ENCODE measurements at regions not wholly inside any gene's neighbourhood (a gene's known extent, or its start where the extent isn't known, plus 50 kb on each side); places are given as distances from the start of the nearest gene placed in this dataset.
"Not testable (repeated sequence)": the region's sequence is repeated elsewhere in the genome, so short reads cannot be mapped to it uniquely, and the experiment has no call there.

DNA sequence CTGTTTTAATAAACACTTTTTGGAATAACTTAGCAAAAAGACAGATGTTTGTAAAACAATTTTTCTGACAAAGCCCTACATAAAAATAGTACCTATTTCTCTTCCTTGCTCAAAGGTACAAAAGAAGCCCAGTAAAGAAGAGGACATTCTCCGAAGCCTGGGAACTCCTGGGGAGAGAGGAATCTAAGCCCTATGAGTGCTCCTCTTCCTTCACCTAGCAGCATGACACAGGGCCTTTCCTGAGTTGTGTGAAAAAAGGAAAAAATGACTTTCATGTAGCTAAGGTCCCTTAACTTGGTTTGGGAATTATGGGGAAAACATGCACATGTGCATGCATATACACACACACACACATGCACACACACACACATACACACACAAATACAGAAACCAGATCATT, 586.9 kb downstream of the TMA16 start:
- Histone ChIP-seq H3K36me3 (no peaks in the 10 kb centered on the region), H3K4me3 (no peak overlapping the region), H3K27ac (no peak overlapping the region), H3K9me3 (no peaks in the 10 kb centered on the region), H3K4me1 (no peaks in the 10 kb centered on the region), H3K27me3 (no peaks in the 10 kb centered on the region)
- no peak for DNase-seq (ENCODE audit: low spot score in 2 of 2)
- TF ChIP-seq, protein P1, sequence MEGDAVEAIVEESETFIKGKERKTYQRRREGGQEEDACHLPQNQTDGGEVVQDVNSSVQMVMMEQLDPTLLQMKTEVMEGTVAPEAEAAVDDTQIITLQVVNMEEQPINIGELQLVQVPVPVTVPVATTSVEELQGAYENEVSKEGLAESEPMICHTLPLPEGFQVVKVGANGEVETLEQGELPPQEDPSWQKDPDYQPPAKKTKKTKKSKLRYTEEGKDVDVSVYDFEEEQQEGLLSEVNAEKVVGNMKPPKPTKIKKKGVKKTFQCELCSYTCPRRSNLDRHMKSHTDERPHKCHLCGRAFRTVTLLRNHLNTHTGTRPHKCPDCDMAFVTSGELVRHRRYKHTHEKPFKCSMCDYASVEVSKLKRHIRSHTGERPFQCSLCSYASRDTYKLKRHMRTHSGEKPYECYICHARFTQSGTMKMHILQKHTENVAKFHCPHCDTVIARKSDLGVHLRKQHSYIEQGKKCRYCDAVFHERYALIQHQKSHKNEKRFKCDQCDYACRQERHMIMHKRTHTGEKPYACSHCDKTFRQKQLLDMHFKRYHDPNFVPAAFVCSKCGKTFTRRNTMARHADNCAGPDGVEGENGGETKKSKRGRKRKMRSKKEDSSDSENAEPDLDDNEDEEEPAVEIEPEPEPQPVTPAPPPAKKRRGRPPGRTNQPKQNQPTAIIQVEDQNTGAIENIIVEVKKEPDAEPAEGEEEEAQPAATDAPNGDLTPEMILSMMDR (IDR thresholded peaks at IDR 0.05) = no peak
- TF ChIP-seq POLR2A (IDR thresholded peaks at IDR 0.05) (no peak), POLR2AphosphoS5 (IDR thresholded peaks at IDR 0.05) (no peak)
- intact Hi-C loops (cut with DNase I; ENCODE audit: low total_unique reads) = no loop called here

DNA sequence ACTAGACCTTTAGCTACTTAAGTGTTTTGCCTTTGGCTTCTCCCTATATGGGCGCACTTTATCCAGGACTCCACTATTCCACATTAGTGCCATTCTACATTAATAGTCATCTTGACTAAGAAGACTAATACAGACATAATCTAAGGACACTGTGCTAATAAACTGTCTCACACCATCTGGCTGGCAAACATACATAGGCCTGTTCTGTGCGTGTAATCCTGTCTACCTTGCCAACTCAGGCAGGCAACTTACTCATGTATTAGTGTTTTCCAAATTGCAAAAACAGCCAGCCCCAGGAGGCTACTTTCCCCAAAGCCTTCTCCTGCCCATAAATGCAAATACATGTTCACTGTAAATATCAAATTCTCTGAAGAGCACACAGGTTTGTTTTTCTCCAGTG, 587.3 kb downstream of the TMA16 start:
- H3K27ac ChIP-seq = no peak overlapping the region
- H3K36me3 ChIP-seq = no peaks in the 10 kb centered on the region
- DNase-seq (ENCODE audit: low spot score in 2 of 2) = no peak
- H3K4me1 ChIP-seq = no peaks in the 10 kb centered on the region
- no peak overlapping the region for H3K4me3 ChIP-seq
- TF ChIP-seq POLR2A (IDR thresholded peaks at IDR 0.05) = no peak
- TF ChIP-seq POLR2AphosphoS5 (IDR thresholded peaks at IDR 0.05) = no peak
- TF ChIP-seq, protein P1 (IDR thresholded peaks at IDR 0.05) = no peak
- intact Hi-C loops (cut with DNase I; ENCODE audit: low total_unique reads) = no loop called here
- H3K27me3 ChIP-seq = no peaks in the 10 kb centered on the region
- no peaks in the 10 kb centered on the region for H3K9me3 ChIP-seq

DNA sequence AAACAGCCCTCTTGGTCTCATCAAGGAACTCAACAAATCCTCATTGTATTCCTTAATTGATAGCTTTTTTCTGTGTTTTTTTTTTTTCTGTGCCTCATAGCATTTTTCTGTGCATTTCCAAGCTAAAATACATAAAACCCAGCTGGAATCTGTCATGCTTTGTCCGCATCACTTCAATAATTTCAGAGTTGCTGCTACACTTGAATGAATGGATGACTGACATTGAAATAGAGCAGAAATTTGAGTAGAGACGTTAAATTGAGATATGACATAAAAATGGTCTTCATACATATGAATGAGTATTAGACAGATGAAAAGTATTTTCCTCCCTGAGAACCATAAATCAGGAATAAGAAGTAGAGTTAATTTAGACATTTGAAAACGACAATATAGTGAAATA, 593.2 kb downstream of the TMA16 start:
- TF ChIP-seq, protein P1 (IDR thresholded peaks at IDR 0.05) = no peak
- TF ChIP-seq POLR2AphosphoS5 (IDR thresholded peaks at IDR 0.05) (no peak), POLR2A (IDR thresholded peaks at IDR 0.05) (no peak)
- Histone ChIP-seq H3K4me1 (no peaks in the 10 kb centered on the region), H3K27ac (no peak overlapping the region), H3K9me3 (no peaks in the 10 kb centered on the region), H3K27me3 (no peaks in the 10 kb centered on the region), H3K36me3 (no peaks in the 10 kb centered on the region), H3K4me3 (no peak overlapping the region)
- DNase-seq (ENCODE audit: low spot score in 2 of 2) = no peak
- intact Hi-C loops (cut with DNase I; ENCODE audit: low total_unique reads) = no loop called here

DNA sequence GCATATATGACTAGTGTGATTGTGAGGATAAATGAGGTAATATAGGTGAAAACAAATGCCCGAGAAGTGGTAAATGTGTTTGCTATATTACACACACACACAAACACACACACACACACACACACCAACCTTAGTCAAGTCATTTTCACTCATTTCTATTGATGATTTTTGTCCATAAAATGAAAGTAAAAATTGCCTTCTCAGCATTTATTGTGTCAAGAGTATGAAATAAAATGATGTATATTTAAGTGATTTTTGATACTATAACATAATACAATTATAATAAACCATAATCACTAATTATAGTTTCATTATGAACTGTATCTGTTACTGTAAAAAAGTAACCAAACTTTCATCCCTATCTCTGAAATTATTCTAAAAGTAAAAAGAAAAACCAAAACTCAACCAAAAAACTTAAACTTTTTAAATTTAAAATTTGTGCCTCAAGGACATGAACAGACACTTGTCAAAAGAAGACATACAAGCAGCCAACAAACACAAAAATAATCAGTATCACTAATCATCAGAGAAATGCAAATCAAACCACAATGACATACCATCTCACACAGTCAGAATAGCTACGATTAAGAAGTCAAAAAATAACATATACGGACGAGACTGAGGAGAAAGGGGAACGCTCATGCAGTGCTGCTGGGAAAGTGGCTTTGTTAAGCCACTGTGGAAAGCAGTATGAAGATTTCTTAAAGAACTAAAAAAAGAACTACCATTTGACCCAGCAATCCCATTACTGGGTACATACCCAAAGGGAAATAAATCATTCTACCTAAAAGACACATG, 601.0 kb downstream of the TMA16 start:
- no peak for TF ChIP-seq POLR2A (IDR thresholded peaks at IDR 0.05)
- intact Hi-C loops (cut with DNase I; ENCODE audit: low total_unique reads) = loop anchor here (5.0 kb wide), 1 partner anchor 363 kb away; no protein-coding TSS in a partner anchor
- H3K4me3 ChIP-seq = no peak overlapping the region
- H3K36me3 ChIP-seq = no peaks in the 10 kb centered on the region
- no peak for DNase-seq (ENCODE audit: low spot score in 2 of 2)
- no peaks in the 10 kb centered on the region for H3K4me1 ChIP-seq
- H3K27ac ChIP-seq = no peak overlapping the region
- no peaks in the 10 kb centered on the region for H3K27me3 ChIP-seq
- no peaks in the 10 kb centered on the region for H3K9me3 ChIP-seq

DNA sequence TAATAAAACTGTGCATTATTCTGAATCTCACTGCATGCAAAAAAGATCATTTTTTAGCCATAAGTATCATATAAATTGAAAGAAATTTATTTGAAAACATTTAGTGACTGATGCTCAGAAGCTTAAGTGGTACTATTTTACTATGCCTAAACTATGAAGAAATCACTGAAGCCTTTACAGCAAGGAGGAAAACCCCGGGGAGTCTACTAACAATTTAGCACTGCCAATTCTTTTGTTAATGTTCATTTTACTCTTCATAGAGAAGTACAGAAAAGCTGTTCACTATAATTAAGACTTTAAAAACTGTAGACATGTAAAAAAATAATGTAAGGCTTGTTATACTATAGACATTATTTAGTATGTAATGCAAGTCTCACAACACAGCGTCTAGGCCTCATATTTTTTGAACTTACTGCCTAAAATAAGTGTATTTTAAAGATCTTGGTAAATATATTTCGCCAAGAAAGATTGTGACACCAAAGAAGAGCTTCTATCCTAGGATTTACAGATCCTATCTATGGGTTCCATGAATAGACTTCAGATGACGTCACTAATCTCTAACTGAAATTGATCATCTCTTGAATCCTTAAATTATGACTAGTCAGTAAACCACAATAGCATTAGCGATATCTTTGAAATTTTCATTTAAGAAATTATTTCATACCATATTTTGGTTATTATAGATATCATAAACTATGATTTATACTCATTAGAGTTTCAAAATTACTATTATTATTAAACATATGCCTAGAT, 602.5 kb downstream of the TMA16 start:
- no peak overlapping the region for H3K27ac ChIP-seq
- no peaks in the 10 kb centered on the region for H3K4me1 ChIP-seq
- TF ChIP-seq POLR2AphosphoS5 (IDR thresholded peaks at IDR 0.05) = no peak
- H3K4me3 ChIP-seq = no peak overlapping the region
- H3K27me3 ChIP-seq = no peaks in the 10 kb centered on the region
- no peaks in the 10 kb centered on the region for H3K36me3 ChIP-seq
- DNase-seq (ENCODE audit: low spot score in 2 of 2) = no peak
- no peaks in the 10 kb centered on the region for H3K9me3 ChIP-seq
- intact Hi-C loops (cut with DNase I; ENCODE audit: low total_unique reads) = loop anchor here (5.0 kb wide), 1 partner anchor 365 kb away; no protein-coding TSS in a partner anchor

DNA sequence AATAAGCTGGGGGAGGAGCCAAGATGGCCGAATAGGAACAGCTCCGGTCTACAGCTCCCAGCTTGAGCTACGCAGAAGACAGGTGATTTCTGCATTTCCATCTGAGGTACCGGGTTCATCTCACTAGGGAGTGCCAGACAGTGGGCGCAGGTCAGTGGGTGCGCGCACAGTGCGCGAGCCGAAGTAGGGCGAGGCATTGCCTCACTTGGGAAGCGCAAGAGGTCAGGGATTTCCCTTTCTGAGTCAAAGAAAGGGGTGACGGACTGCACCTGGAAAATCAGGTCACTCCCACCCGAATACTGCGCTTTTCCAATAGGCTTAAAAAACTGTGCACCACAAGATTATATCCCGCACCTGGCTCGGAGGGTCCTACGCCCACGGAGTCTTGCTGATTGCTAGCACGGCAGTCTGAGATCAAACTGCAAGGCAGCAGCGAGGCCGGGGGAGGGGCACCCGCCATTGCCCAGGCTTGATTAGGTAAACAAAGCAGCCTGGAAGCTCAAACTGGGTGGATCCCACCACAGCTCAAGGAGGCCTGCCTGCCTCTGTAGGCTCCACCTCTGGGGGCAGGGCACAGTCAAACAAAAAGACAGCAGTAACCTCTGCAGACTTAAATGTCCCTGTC, 606.4 kb downstream of the TMA16 start:
- H3K9me3 ChIP-seq; H3K4me1 ChIP-seq; intact Hi-C loops (cut with DNase I; ENCODE audit: low total_unique reads); H3K4me3 ChIP-seq; H3K27ac ChIP-seq; DNase-seq (ENCODE audit: low spot score in 2 of 2); H3K27me3 ChIP-seq; H3K36me3 ChIP-seq: not testable (repeated sequence)

All from breast epithelium (tissue), 4 donors.